Peyer's patch (tissue), 4 donors: ENCODE measurements at regions not wholly inside any gene's neighbourhood (a gene's known extent, or its start where the extent isn't known, plus 50 kb on each side); places are given as distances from the start of the nearest gene placed in this dataset.

ENCODE experiments used
- POLR2A ChIP-seq, 2 donors: fragments of 450-650 bp; IDR thresholded peaks; one replicate each; pipeline ENCODE4 v1.5.1; 2017; ENCODE audit warnings: antibody characterized with exemption in 2 of 2, mild to moderate bottlenecking in 2 of 2, moderate library complexity in 2 of 2
- TF ChIP-seq, protein P1 (sequence below), 6 experiments: fragments of 450-650 bp in 4 of 6; fragments of 200-600 bp in 2 of 6; sonication (generic) in 1 of 6; IDR thresholded peaks; one replicate each; pipeline ENCODE4 v1.5.1; 2017 to 2019; ENCODE audit warnings: antibody characterized with exemption in 6 of 6, mild to moderate bottlenecking in 3 of 6, moderate library complexity in 1 of 6

GRCh38 chr1:42044346-42044745 is 108.9 kb upstream of the GUCA2B start:
- no peak for TF ChIP-seq POLR2A (IDR thresholded peaks at IDR 0.05)
- TF ChIP-seq, protein P1, sequence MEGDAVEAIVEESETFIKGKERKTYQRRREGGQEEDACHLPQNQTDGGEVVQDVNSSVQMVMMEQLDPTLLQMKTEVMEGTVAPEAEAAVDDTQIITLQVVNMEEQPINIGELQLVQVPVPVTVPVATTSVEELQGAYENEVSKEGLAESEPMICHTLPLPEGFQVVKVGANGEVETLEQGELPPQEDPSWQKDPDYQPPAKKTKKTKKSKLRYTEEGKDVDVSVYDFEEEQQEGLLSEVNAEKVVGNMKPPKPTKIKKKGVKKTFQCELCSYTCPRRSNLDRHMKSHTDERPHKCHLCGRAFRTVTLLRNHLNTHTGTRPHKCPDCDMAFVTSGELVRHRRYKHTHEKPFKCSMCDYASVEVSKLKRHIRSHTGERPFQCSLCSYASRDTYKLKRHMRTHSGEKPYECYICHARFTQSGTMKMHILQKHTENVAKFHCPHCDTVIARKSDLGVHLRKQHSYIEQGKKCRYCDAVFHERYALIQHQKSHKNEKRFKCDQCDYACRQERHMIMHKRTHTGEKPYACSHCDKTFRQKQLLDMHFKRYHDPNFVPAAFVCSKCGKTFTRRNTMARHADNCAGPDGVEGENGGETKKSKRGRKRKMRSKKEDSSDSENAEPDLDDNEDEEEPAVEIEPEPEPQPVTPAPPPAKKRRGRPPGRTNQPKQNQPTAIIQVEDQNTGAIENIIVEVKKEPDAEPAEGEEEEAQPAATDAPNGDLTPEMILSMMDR (IDR thresholded peaks at IDR 0.05) = no peak
